ENCODE measurements at regions not wholly inside any gene's neighbourhood (a gene's known extent, or its start where the extent isn't known, plus 50 kb on each side); places are given as distances from the start of the nearest gene placed in this dataset.

GRCh38 chr16:48911700-48912099 lies 301.7 kb upstream of the N4BP1 start:
- H3K4me2 ChIP-seq (ENCODE audit: low read depth, low read length), result no peak overlapping the region
- no peak overlapping the region for H2AFZ ChIP-seq (ENCODE audit: low read length)
- no peaks in the 10 kb centered on the region for H4K20me1 ChIP-seq (ENCODE audit: insufficient read depth, low read length)
- H3K27me3 ChIP-seq (replicated peaks; ENCODE audit: insufficient read depth, low read length), result no peaks in the 10 kb centered on the region
- H3K4me3 ChIP-seq (ENCODE audit: low read length), result no peak overlapping the region
- H3K79me2 ChIP-seq (ENCODE audit: low read length), result no peaks in the 10 kb centered on the region
- no peaks in the 10 kb centered on the region for H3F3A ChIP-seq (ENCODE audit: insufficient read depth, low read length)
- no peak overlapping the region for H3K9ac ChIP-seq (ENCODE audit: low read length)
- no peak for DNase-seq
- no peaks in the 10 kb centered on the region for H3K36me3 ChIP-seq (replicated peaks; ENCODE audit: insufficient read depth, low read length)
- no peaks in the 10 kb centered on the region for H3K4me1 ChIP-seq (ENCODE audit: low read length)
- no peak for TF ChIP-seq CTCF (IDR thresholded peaks at IDR 0.05; ENCODE audit: low read length)
- no peak for TF ChIP-seq EZH2phosphoT487 (IDR thresholded peaks at IDR 0.05; ENCODE audit: low read length)
- TF ChIP-seq EZH2 (optimal IDR thresholded peaks at IDR 0.05; ENCODE audit: low read depth, low read length), result no peak
- H3K9me3 ChIP-seq (replicated peaks; ENCODE audit: insufficient read depth, low read length), result no peaks in the 10 kb centered on the region
- H3K27ac ChIP-seq (ENCODE audit: low read length), result no peak overlapping the region
- no peaks in the 10 kb centered on the region for H3K9me2 ChIP-seq (replicated peaks; ENCODE audit: insufficient read depth, low read length)

DNA sequence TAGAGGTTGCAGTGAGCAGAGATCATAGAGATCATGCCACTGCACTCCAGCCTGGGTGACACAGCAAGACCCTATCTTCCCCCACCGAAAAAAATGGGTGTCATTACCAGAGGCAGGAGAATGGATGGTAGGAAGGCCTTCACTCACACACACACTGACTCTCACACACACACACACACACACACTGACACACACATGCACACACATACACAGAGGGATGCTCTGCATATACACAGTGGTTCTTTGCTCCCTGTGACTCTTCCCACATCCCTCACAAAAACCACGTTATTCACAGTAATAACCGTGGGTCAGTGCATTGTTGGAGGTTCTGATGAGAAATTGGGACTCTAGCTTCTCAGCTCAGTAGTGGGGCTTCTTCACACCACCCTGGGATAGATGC lies 300.2 kb upstream of the N4BP1 start:
- Histone ChIP-seq H4K20me1 (ENCODE audit: insufficient read depth, low read length) (no peaks in the 10 kb centered on the region), H3K9me3 (replicated peaks; ENCODE audit: insufficient read depth, low read length) (no peaks in the 10 kb centered on the region), H2AFZ (ENCODE audit: low read length) (no peak overlapping the region), H3K4me2 (ENCODE audit: low read depth, low read length) (no peak overlapping the region), H3K79me2 (ENCODE audit: low read length) (no peaks in the 10 kb centered on the region), H3K4me1 (ENCODE audit: low read length) (no peaks in the 10 kb centered on the region), H3K9ac (ENCODE audit: low read length) (no peak overlapping the region), H3K9me2 (replicated peaks; ENCODE audit: insufficient read depth, low read length) (no peaks in the 10 kb centered on the region), H3K4me3 (ENCODE audit: low read length) (no peak overlapping the region), H3F3A (ENCODE audit: insufficient read depth, low read length) (no peaks in the 10 kb centered on the region), H3K27ac (ENCODE audit: low read length) (no peak overlapping the region), H3K27me3 (replicated peaks; ENCODE audit: insufficient read depth, low read length) (no peaks in the 10 kb centered on the region), H3K36me3 (replicated peaks; ENCODE audit: insufficient read depth, low read length) (no peaks in the 10 kb centered on the region)
- TF ChIP-seq CTCF (IDR thresholded peaks at IDR 0.05; ENCODE audit: low read length), result no peak
- TF ChIP-seq EZH2phosphoT487 (IDR thresholded peaks at IDR 0.05; ENCODE audit: low read length), result no peak
- TF ChIP-seq EZH2 (optimal IDR thresholded peaks at IDR 0.05; ENCODE audit: low read depth, low read length), result no peak
- DNase-seq, result no peak

DNA sequence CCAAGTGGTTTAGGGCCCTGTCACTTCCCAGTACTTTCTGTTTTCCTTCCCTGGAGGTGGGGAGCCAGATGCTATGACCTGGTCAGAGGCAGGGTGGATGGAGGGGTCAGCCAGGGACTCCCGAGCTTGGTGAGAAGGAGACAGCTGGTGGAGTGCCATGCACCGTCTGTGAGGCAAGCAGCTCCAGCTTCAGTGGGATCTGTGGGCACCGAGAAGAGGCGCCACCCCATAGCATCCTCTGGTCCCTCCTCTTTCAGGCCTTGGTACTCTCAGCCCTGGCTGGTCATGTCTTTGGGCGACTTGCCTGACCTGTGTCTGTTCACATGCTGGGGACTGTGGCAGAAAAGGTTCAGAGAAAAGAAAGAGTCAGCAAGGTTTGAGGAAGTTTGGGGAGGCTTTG lies 299.3 kb upstream of the N4BP1 start:
- no peak overlapping the region for H3K4me3 ChIP-seq (ENCODE audit: low read length)
- no peak overlapping the region for H2AFZ ChIP-seq (ENCODE audit: low read length)
- no peaks in the 10 kb centered on the region for H3F3A ChIP-seq (ENCODE audit: insufficient read depth, low read length)

More for the DNA sequence above, 299.3 kb upstream of the N4BP1 start:
- Histone ChIP-seq H3K27me3 (replicated peaks; ENCODE audit: insufficient read depth, low read length) (no peaks in the 10 kb centered on the region), H3K9ac (ENCODE audit: low read length) (no peak overlapping the region), H3K4me2 (ENCODE audit: low read depth, low read length) (no peak overlapping the region), H3K9me2 (replicated peaks; ENCODE audit: insufficient read depth, low read length) (no peaks in the 10 kb centered on the region), H3K27ac (ENCODE audit: low read length) (no peak overlapping the region), H4K20me1 (ENCODE audit: insufficient read depth, low read length) (no peaks in the 10 kb centered on the region), H3K4me1 (ENCODE audit: low read length) (no peaks in the 10 kb centered on the region), H3K79me2 (ENCODE audit: low read length) (no peaks in the 10 kb centered on the region), H3K9me3 (replicated peaks; ENCODE audit: insufficient read depth, low read length) (no peaks in the 10 kb centered on the region), H3K36me3 (replicated peaks; ENCODE audit: insufficient read depth, low read length) (no peaks in the 10 kb centered on the region)
- TF ChIP-seq EZH2phosphoT487 (IDR thresholded peaks at IDR 0.05; ENCODE audit: low read length), result no peak
- TF ChIP-seq EZH2 (optimal IDR thresholded peaks at IDR 0.05; ENCODE audit: low read depth, low read length), result no peak
- TF ChIP-seq CTCF (IDR thresholded peaks at IDR 0.05; ENCODE audit: low read length), result no peak
- no peak for DNase-seq
